Stimulated activated memory B cell treated with anti-CD40 and anti-IgM and Interleukin-4, amounts not matched to agents 10 μg/mL and 1 μg/mL and 100 μg/mL, for 72 hours (primary cell): ENCODE measurements at regions not wholly inside any gene's neighbourhood (a gene's known extent, or its start where the extent isn't known, plus 50 kb on each side); places are given as distances from the start of the nearest gene placed in this dataset.

ENCODE experiments used
- ATAC-seq: fragments of 150-1000 bp; cut with Tn5 transposase; 2 replicates; pipeline ENCODE4 v1.10.0; 2021
- H3K27ac Mint-ChIP-seq: one replicate; pipeline ENCODE4 v1.8.0; 2022; ENCODE audit warnings: mild to moderate bottlenecking, mixed read lengths
- H3K27me3 Mint-ChIP-seq: one replicate; pipeline ENCODE4 v1.8.0; 2022; ENCODE audit warnings: mixed read lengths
- H3K36me3 Mint-ChIP-seq: one replicate; pipeline ENCODE4 v1.8.0; 2022; ENCODE audit warnings: mixed read lengths
- H3K4me1 Mint-ChIP-seq: one replicate; pipeline ENCODE4 v1.8.0; 2022; ENCODE audit warnings: mixed read lengths
- H3K4me3 Mint-ChIP-seq: one replicate; pipeline ENCODE4 v1.8.0; 2022; ENCODE audit warnings: mild to moderate bottlenecking, moderate library complexity, mixed read lengths
- H3K9me3 Mint-ChIP-seq: one replicate; pipeline ENCODE4 v1.8.0; 2022; ENCODE audit warnings: mixed read lengths

DNA sequence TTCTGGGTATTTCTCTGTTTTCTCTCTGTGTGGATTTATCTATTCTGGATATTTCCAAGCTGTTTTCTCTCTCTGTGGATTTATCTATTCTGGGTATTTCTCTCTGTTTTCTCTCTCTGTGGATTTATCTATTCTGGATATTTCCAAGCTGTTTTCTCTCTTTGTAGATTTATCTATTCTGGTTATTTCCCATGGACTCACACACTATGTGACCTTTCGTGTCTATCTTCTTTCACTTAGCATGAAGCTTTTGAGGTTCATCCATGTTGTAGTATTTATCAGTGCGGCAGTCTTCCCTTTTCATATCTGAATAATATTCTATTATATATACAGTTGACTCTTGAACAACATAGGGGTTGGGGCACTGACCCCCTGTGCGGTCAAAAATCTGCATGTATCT is 435.0 kb upstream of the CNTNAP2 start:
- Mint-ChIP-seq H3K9me3 (no peaks in the 10 kb centered on the region), H3K4me1 (no peaks in the 10 kb centered on the region), H3K4me3 (no peak overlapping the region), H3K27ac (no peak overlapping the region), H3K36me3 (no peaks in the 10 kb centered on the region), H3K27me3 (no peaks in the 10 kb centered on the region)
- ATAC-seq = no peak

DNA sequence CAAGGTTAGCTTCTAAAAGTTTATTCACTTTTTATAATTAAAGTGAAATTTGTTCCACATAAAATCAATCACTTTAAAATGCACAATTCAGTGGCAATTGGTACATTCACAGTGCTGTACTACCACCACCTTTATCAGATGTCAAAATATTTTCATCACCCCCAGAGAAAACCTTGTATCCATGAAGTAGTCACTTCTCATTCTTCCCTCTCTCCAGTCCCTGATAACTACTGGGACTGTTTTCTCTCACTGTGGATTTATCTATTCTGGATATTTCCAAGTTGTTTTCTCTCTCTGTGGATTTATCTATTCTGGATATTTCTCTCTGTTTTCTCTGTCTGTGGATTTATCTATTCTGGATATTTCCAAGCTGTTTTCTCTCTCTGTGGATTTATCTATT is 435.4 kb upstream of the CNTNAP2 start:
- Mint-ChIP-seq H3K4me3 (no peak overlapping the region), H3K9me3 (no peaks in the 10 kb centered on the region), H3K36me3 (no peaks in the 10 kb centered on the region), H3K4me1 (no peaks in the 10 kb centered on the region), H3K27ac (no peak overlapping the region), H3K27me3 (no peaks in the 10 kb centered on the region)
- no peak for ATAC-seq

- no peaks in the 10 kb centered on the region for H3K27me3 Mint-ChIP-seq
- H3K36me3 Mint-ChIP-seq = no peaks in the 10 kb centered on the region
- H3K27ac Mint-ChIP-seq = no peak overlapping the region
- H3K9me3 Mint-ChIP-seq = peaks cover 15% of the 10 kb centered on the region
- ATAC-seq = no peak
- no peaks in the 10 kb centered on the region for H3K4me1 Mint-ChIP-seq
- no peak overlapping the region for H3K4me3 Mint-ChIP-seq
These were observed 450.9 kb upstream of the CNTNAP2 start for GRCh38 chr7:145665499-145666258.

DNA sequence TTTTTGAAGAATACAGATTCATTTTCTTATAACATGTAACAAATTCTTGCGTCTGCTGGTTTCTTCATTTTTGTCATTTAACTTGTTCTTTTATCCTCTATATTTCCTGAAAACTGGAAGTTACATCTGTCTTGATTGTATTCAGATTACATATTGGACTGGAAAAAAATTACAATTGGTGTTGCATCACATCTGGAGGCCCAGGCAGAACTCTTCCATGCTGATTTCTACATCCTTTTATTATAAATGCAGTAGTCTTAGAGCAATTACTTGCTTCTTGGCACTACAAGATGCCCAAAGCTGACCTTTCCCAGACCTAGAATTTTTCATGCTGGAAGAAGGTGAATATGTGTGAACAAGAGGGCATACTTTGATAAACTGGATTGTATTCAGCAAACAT is 460.9 kb upstream of the CNTNAP2 start:
- ATAC-seq = no peak
- Mint-ChIP-seq H3K27ac (no peak overlapping the region), H3K27me3 (no peaks in the 10 kb centered on the region), H3K4me1 (no peaks in the 10 kb centered on the region), H3K36me3 (no peaks in the 10 kb centered on the region), H3K9me3 (no peaks in the 10 kb centered on the region), H3K4me3 (no peak overlapping the region)

GRCh38 chr7:145645135-145645515 is 471.5 kb upstream of the CNTNAP2 start:
- no peaks in the 10 kb centered on the region for H3K4me1 Mint-ChIP-seq
- H3K4me3 Mint-ChIP-seq = no peak overlapping the region
- H3K36me3 Mint-ChIP-seq = no peaks in the 10 kb centered on the region
- peaks cover 7% of the 10 kb centered on the region for H3K9me3 Mint-ChIP-seq
- ATAC-seq = no peak
- H3K27ac Mint-ChIP-seq = no peak overlapping the region
- H3K27me3 Mint-ChIP-seq = no peaks in the 10 kb centered on the region

- H3K27ac Mint-ChIP-seq = no peak overlapping the region
- H3K36me3 Mint-ChIP-seq = no peaks in the 10 kb centered on the region
- no peak for ATAC-seq
- H3K4me1 Mint-ChIP-seq = no peaks in the 10 kb centered on the region
- H3K4me3 Mint-ChIP-seq = no peak overlapping the region
- peaks cover 7% of the 10 kb centered on the region for H3K9me3 Mint-ChIP-seq
- H3K27me3 Mint-ChIP-seq = no peaks in the 10 kb centered on the region
These were observed 472.0 kb upstream of the CNTNAP2 start for GRCh38 chr7:145644426-145645134.

- peaks cover 7% of the 10 kb centered on the region for H3K9me3 Mint-ChIP-seq
- ATAC-seq = no peak
- H3K4me3 Mint-ChIP-seq = no peak overlapping the region
- H3K4me1 Mint-ChIP-seq = no peaks in the 10 kb centered on the region
- no peak overlapping the region for H3K27ac Mint-ChIP-seq
- H3K36me3 Mint-ChIP-seq = no peaks in the 10 kb centered on the region
- no peaks in the 10 kb centered on the region for H3K27me3 Mint-ChIP-seq
These were observed 472.6 kb upstream of the CNTNAP2 start for GRCh38 chr7:145643981-145644380.

DNA sequence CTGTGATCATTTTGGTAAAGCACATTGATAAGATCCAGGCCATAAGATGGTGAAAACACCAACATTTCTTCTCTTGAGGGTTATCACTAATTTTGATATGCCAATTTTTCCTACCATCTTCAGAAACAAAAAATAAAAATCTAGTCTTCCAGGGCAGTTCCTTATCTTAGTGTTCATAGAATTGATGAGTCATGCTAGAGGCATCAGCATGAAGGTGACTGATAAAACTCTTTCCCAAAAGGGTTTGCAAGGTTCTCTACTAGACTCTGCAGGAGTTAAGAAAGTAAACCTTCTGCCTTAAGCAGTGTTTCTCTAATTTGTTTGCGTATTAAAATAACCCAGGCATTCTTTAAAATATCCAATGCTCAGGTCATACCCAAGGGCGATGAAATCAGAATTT is 483.1 kb upstream of the CNTNAP2 start:
- no peaks in the 10 kb centered on the region for H3K27me3 Mint-ChIP-seq
- no peaks in the 10 kb centered on the region for H3K4me1 Mint-ChIP-seq
- ATAC-seq = no peak
- H3K36me3 Mint-ChIP-seq = no peaks in the 10 kb centered on the region
- no peak overlapping the region for H3K27ac Mint-ChIP-seq
- peaks cover 2% of the 10 kb centered on the region for H3K9me3 Mint-ChIP-seq
- no peak overlapping the region for H3K4me3 Mint-ChIP-seq

GRCh38 chr7:145624618-145625017 is 492.0 kb upstream of the CNTNAP2 start:
- no peak for ATAC-seq
- H3K4me1 Mint-ChIP-seq = no peaks in the 10 kb centered on the region
- H3K4me3 Mint-ChIP-seq = no peak overlapping the region
- H3K36me3 Mint-ChIP-seq = no peaks in the 10 kb centered on the region
- no peaks in the 10 kb centered on the region for H3K27me3 Mint-ChIP-seq
- H3K27ac Mint-ChIP-seq = no peak overlapping the region
- H3K9me3 Mint-ChIP-seq = no peaks in the 10 kb centered on the region

GRCh38 chr7:145605963-145606362 is 510.6 kb upstream of the CNTNAP2 start:
- Mint-ChIP-seq H3K36me3 (no peaks in the 10 kb centered on the region), H3K4me1 (no peaks in the 10 kb centered on the region), H3K27me3 (no peaks in the 10 kb centered on the region), H3K27ac (no peak overlapping the region), H3K9me3 (peaks cover 17% of the 10 kb centered on the region), H3K4me3 (no peak overlapping the region)
- no peak for ATAC-seq

- no peak overlapping the region for H3K4me3 Mint-ChIP-seq
- no peaks in the 10 kb centered on the region for H3K36me3 Mint-ChIP-seq
- no peak overlapping the region for H3K27ac Mint-ChIP-seq
- no peak for ATAC-seq
- no peaks in the 10 kb centered on the region for H3K9me3 Mint-ChIP-seq
- H3K4me1 Mint-ChIP-seq = no peaks in the 10 kb centered on the region
- no peaks in the 10 kb centered on the region for H3K27me3 Mint-ChIP-seq
These were observed 517.2 kb upstream of the CNTNAP2 start for GRCh38 chr7:145599376-145599775.

DNA sequence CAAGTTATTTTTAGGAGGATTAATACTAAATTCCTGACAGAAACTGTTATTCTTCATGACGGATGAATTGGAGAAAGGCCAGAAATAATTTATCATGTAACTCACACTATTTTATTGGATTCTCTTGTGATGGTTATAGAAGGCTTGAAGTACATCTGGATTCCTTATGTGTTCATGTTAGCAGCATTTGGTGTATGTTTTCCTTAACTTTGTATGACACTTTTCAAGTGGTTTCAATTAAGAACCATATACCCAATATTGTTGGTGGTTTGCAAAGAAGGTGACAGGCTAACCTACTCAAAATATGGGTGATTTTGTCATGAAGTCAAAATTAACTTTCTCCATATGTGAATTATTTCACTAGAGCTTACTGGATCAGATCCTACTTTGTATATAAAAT is 532.2 kb upstream of the CNTNAP2 start:
- no peak overlapping the region for H3K4me3 Mint-ChIP-seq
- H3K27me3 Mint-ChIP-seq = no peaks in the 10 kb centered on the region
- no peaks in the 10 kb centered on the region for H3K9me3 Mint-ChIP-seq
- no peaks in the 10 kb centered on the region for H3K36me3 Mint-ChIP-seq
- ATAC-seq = no peak
- no peaks in the 10 kb centered on the region for H3K4me1 Mint-ChIP-seq
- H3K27ac Mint-ChIP-seq = no peak overlapping the region

DNA sequence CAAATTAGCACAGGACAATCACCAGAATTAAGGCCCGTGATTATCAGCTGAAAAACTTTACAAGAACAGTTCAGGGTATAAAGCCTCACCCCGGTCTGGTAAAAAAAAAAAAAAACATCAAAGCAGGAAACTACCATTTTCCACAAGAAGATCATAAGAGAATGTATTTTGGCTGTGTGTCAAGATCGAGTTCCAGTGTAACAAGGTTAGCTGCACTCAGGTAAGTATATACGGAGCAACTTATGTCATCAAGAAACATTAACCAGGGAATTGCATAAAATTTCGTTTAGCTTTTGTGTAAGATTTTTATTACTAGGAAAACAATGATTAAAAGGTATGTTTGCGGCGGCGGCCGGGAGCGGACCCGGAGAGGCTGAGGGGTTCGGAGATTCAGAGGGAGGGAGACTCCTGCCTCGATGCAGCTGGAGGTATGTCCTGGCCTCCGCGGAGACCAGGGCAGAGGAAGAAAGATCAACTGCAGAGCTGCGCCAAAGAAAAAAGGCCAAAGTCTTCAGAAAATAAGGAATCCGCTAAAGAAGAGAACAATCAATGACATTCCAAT is 533.8 kb upstream of the CNTNAP2 start:
- Mint-ChIP-seq H3K27ac (no peak overlapping the region), H3K4me3 (no peak overlapping the region), H3K36me3 (no peaks in the 10 kb centered on the region), H3K4me1 (no peaks in the 10 kb centered on the region), H3K27me3 (no peaks in the 10 kb centered on the region), H3K9me3 (no peaks in the 10 kb centered on the region)
- no peak for ATAC-seq

- Mint-ChIP-seq H3K4me1 (no peaks in the 10 kb centered on the region), H3K36me3 (no peaks in the 10 kb centered on the region), H3K9me3 (peaks cover 6% of the 10 kb centered on the region), H3K27me3 (no peaks in the 10 kb centered on the region), H3K4me3 (no peak overlapping the region), H3K27ac (no peak overlapping the region)
- ATAC-seq = peak; percentile 57
These were observed 558.8 kb upstream of the CNTNAP2 start for GRCh38 chr7:145557805-145558204.

DNA sequence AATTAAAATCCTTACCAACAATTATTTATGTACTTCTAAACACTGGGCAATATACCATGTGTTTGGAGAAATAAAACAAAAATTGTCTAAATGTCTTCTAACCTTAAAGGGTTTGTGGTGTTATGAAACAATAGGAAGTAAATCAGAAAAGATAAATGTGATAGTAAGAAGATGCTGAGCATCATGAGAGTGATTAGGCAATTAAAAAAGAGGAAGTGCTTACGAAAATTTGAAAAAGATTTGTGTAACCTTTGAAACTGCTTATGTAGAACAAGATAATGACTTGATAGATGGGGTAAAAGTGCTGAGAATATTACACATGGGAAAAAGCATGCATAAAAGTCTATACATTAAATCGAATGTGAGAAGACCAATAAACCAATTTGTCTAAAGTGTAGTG is 573.4 kb upstream of the CNTNAP2 start:
- no peak for ATAC-seq
- H3K27ac Mint-ChIP-seq = no peak overlapping the region
- H3K27me3 Mint-ChIP-seq = no peaks in the 10 kb centered on the region
- H3K4me1 Mint-ChIP-seq = no peaks in the 10 kb centered on the region
- H3K4me3 Mint-ChIP-seq = no peak overlapping the region
- H3K36me3 Mint-ChIP-seq = no peaks in the 10 kb centered on the region
- peaks cover 2% of the 10 kb centered on the region for H3K9me3 Mint-ChIP-seq

GRCh38 chr7:145539910-145540309 is 576.7 kb upstream of the CNTNAP2 start:
- Mint-ChIP-seq H3K36me3 (no peaks in the 10 kb centered on the region), H3K9me3 (peaks cover 2% of the 10 kb centered on the region), H3K4me1 (no peaks in the 10 kb centered on the region), H3K27me3 (no peaks in the 10 kb centered on the region), H3K27ac (no peak overlapping the region), H3K4me3 (no peak overlapping the region)
- no peak for ATAC-seq
